H1 (cell line): ENCODE measurements at regions not wholly inside any gene's neighbourhood (a gene's known extent, or its start where the extent isn't known, plus 50 kb on each side); places are given as distances from the start of the nearest gene placed in this dataset.
A peak's percentile ranks its signal among the peaks of the same experiment; 100 is the strongest.

Source experiments
- CTCF ChIA-PET: fragments of 300-600 bp; sonication (Branson Sonifier 250); formaldehyde crosslinking; loops from one replicate; lab custom pipeline; 2021; ENCODE audit not compliant: partially characterized antibody; lab: Charles Lee
- POLR2A ChIA-PET: fragments of 300-600 bp; sonication (Branson Sonifier 250); formaldehyde crosslinking; loops from one replicate; lab custom pipeline; 2021; ENCODE audit warnings: inconsistent platforms; ENCODE audit not compliant: partially characterized antibody; lab: Charles Lee
- DNase-seq, 2 experiments: peaks; one replicate each; pipeline versions ENCODE4 v3.0.0 to v3.0.0-alpha.2; 2010 to 2022; ENCODE audit warnings: low spot score in 2 of 2, low read depth in 1 of 2, mixed read lengths in 1 of 2
- FAIRE-seq: peaks from 2 replicates; lab custom pipeline; 2011; peaks lifted over from hg19 to GRCh38; lab: Jason Lieb, UNC
- H2AFZ ChIP-seq: 2 replicates; pipeline ENCODE4 v1.8.1; 2012; ENCODE audit warnings: low read length, inconsistent platforms
- H2AK5ac ChIP-seq: 2 replicates; pipeline ENCODE4 v1.6.1; 2013; ENCODE audit warnings: low read depth, low read length
- H2BK120ac ChIP-seq: replicated peaks from 2 replicates; pipeline ENCODE3; 2013; ENCODE audit warnings: low read depth, low read length, inconsistent platforms
- H2BK12ac ChIP-seq: 2 replicates; pipeline ENCODE4 v1.6.1; 2013; ENCODE audit warnings: low read depth, low read length
- H2BK15ac ChIP-seq: 2 replicates; pipeline ENCODE4 v1.6.1; 2013; ENCODE audit warnings: low read length
- H2BK20ac ChIP-seq: 2 replicates; pipeline ENCODE4 v1.6.1; 2013; ENCODE audit warnings: low read length
- H2BK5ac ChIP-seq: 2 replicates; pipeline ENCODE4 v1.6.1; 2013; ENCODE audit warnings: low read depth, low read length
- H3K14ac ChIP-seq: 2 replicates; pipeline ENCODE4 v1.6.1; 2013; ENCODE audit warnings: inconsistent platforms; ENCODE audit not compliant: insufficient read length
- H3K18ac ChIP-seq: 2 replicates; pipeline ENCODE4 v1.6.1; 2013; ENCODE audit warnings: low read length; ENCODE audit errors: extremely low read depth
- H3K23ac ChIP-seq: 2 replicates; pipeline ENCODE4 v1.6.1; 2013; ENCODE audit warnings: inconsistent platforms; ENCODE audit not compliant: insufficient read length
- H3K23me2 ChIP-seq: 2 replicates; pipeline ENCODE4 v1.6.1; 2013; ENCODE audit warnings: low read depth, low read length
- H3K27ac ChIP-seq: 2 replicates; pipeline ENCODE4 v1.6.1; 2011; ENCODE audit warnings: low read depth, low read length, inconsistent platforms
- H3K27me3 ChIP-seq, 4 experiments: replicated peaks in 1 of 4; 1 replicate in 1 of 4; 2 replicates in 3 of 4; pipeline versions ENCODE4 v1.6.1 to v1.8.1; 2011 to 2013; ENCODE audit warnings: low read length in 3 of 4, mild to moderate bottlenecking in 3 of 4, inconsistent platforms in 2 of 4, mixed read lengths in 2 of 4, moderate library complexity in 1 of 4; ENCODE audit not compliant: control insufficient read depth in 3 of 4, insufficient read depth in 3 of 4; ENCODE audit errors: extremely low read depth in 1 of 4
- H3K36me3 ChIP-seq, 4 experiments: 2 replicates each; pipeline versions ENCODE4 v1.6.1 to v1.8.1; 2011 to 2013; ENCODE audit warnings: mild to moderate bottlenecking in 4 of 4, low read length in 3 of 4, moderate library complexity in 2 of 4, control low read depth in 1 of 4, inconsistent platforms in 1 of 4; ENCODE audit not compliant: insufficient read depth in 4 of 4, control insufficient read depth in 2 of 4
- H3K4ac ChIP-seq: replicated peaks from 2 replicates; pipeline ENCODE3; 2013; ENCODE audit warnings: low read length, low read depth, mixed read lengths, inconsistent platforms; ENCODE audit not compliant: insufficient read length
- H3K4me1 ChIP-seq, 4 experiments: replicated peaks in 1 of 4; 1 replicate in 1 of 4; 2 replicates in 3 of 4; pipeline versions ENCODE4 v1.6.1 to v1.8.1; 2011 to 2013; ENCODE audit warnings: low read length in 3 of 4, inconsistent platforms in 2 of 4, mixed read lengths in 1 of 4; ENCODE audit not compliant: insufficient read depth in 4 of 4, control insufficient read depth in 3 of 4
- H3K4me2 ChIP-seq, 2 experiments: 2 replicates each; pipeline versions ENCODE4 v1.6.1 to v1.8.1; 2011 to 2013; ENCODE audit warnings: low read depth in 2 of 2, low read length in 2 of 2, control low read depth in 1 of 2, inconsistent platforms in 1 of 2, mild to moderate bottlenecking in 1 of 2; ENCODE audit not compliant: insufficient read depth in 1 of 2
- H3K4me3 ChIP-seq, 4 experiments: fragments of 200-600, 300-600 bp in 1 of 4; sonication (generic), shearing (Covaris generic), sonication (Bioruptor Twin) in 1 of 4; 2 replicates each; pipeline versions ENCODE4 v1.5.1 to v1.8.1; 2011 to 2016; ENCODE audit warnings: low read length in 4 of 4, low read depth in 3 of 4, control low read depth in 2 of 4, inconsistent platforms in 2 of 4, mild to moderate bottlenecking in 2 of 4, mixed read lengths in 1 of 4, moderate library complexity in 1 of 4; ENCODE audit not compliant: insufficient read depth in 2 of 4; ENCODE audit errors: extremely low read depth in 1 of 4
- H3K56ac ChIP-seq: replicated peaks from 2 replicates; pipeline ENCODE3; 2013; ENCODE audit warnings: low read depth, mild to moderate bottlenecking, mixed read lengths, low read length, inconsistent platforms; ENCODE audit not compliant: insufficient read length
- H3K79me1 ChIP-seq: 2 replicates; pipeline ENCODE4 v1.6.1; 2013; ENCODE audit warnings: low read depth, low read length, control low read depth
- H3K79me2 ChIP-seq, 2 experiments: 2 replicates each; pipeline versions ENCODE4 v1.6.1 to v1.8.1; 2012 to 2013; ENCODE audit warnings: low read length in 2 of 2, mild to moderate bottlenecking in 2 of 2, inconsistent platforms in 1 of 2; ENCODE audit not compliant: insufficient read depth in 2 of 2, control insufficient read depth in 1 of 2
- H3K9ac ChIP-seq, 4 experiments: replicated peaks in 1 of 4; 1 replicate in 1 of 4; 2 replicates in 3 of 4; pipeline versions ENCODE4 v1.6.1 to v1.8.1; 2011 to 2013; ENCODE audit warnings: low read depth in 3 of 4, low read length in 3 of 4, control low read depth in 2 of 4, mild to moderate bottlenecking in 2 of 4, moderate library complexity in 2 of 4, inconsistent platforms in 1 of 4; ENCODE audit errors: extremely low read depth in 1 of 4
- H3K9me3 ChIP-seq, 2 experiments: 2 replicates each; pipeline versions ENCODE4 v1.6.1 to v1.8.1; 2012 to 2013; ENCODE audit warnings: mild to moderate bottlenecking in 2 of 2, moderate library complexity in 2 of 2, control low read depth in 1 of 2, inconsistent platforms in 1 of 2, low read depth in 1 of 2, low read length in 1 of 2, mixed read lengths in 1 of 2; ENCODE audit not compliant: insufficient read depth in 2 of 2
- H4K20me1 ChIP-seq, 2 experiments: replicated peaks in 1 of 2; 2 replicates each; pipeline versions ENCODE3 to v1.8.1; 2011 to 2013; ENCODE audit warnings: inconsistent platforms in 2 of 2, low read length in 2 of 2, mild to moderate bottlenecking in 1 of 2; ENCODE audit not compliant: insufficient read depth in 2 of 2, control insufficient read depth in 1 of 2
- H4K5ac ChIP-seq: 2 replicates; pipeline ENCODE4 v1.6.1; 2013; ENCODE audit warnings: low read length, low read depth, mixed read lengths, inconsistent platforms; ENCODE audit not compliant: insufficient read length
- H4K8ac ChIP-seq: 2 replicates; pipeline ENCODE4 v1.8.0; 2013; ENCODE audit warnings: mild to moderate bottlenecking, moderate library complexity, low read length, inconsistent platforms; ENCODE audit not compliant: insufficient read depth; ENCODE audit errors: extremely low read depth
- H4K91ac ChIP-seq: replicated peaks from 2 replicates; pipeline ENCODE3; 2013; ENCODE audit warnings: low read length, mixed read lengths, inconsistent platforms; ENCODE audit not compliant: insufficient read length
- KDM5A ChIP-seq: fragments of 200-600 bp; IDR thresholded peaks from 2 replicates; pipeline ENCODE4 v1.7.1; 2012; ENCODE audit warnings: mild to moderate bottlenecking, low read length, inconsistent platforms, mixed read lengths
- WGBS, 2 experiments: shearing (Covaris generic) in 1 of 2; methylation state at CpG; one replicate each; pipeline versions ENCODE4 v1.1.6 to v1.1.7; 2013 to 2015; ENCODE audit warnings: low lambda C conversion rate in 2 of 2, mixed read lengths in 2 of 2, inconsistent platforms in 1 of 2, low coverage in 1 of 2, missing lambda C conversion rate in 1 of 2; ENCODE audit not compliant: insufficient replicate concordance in 2 of 2, insufficient coverage in 1 of 2, insufficient read length in 1 of 2; ENCODE audit errors: extremely low coverage in 1 of 2, missing lambda C conversion rate in 1 of 2; 5-methylcytosine and 5-hydroxymethylcytosine counted together

GRCh38 chr1:228851193-228851592, 115.9 kb downstream of the RHOU start:
- Histone ChIP-seq H4K20me1 (no peaks in the 10 kb centered on the region), H3K79me1 (no peaks in the 10 kb centered on the region), H3K23ac (no peak overlapping the region), H2BK15ac (no peak overlapping the region), H3K9me3 (no peaks in the 10 kb centered on the region), H2AK5ac (no peak overlapping the region), H3K27ac (no peak overlapping the region), H3K79me2 (no peaks in the 10 kb centered on the region), H3K14ac (no peak overlapping the region), H3K9ac (no peak overlapping the region), H2AFZ (no peak overlapping the region), H4K91ac (no peak overlapping the region), H3K23me2 (peaks cover 2% of the 10 kb centered on the region; the same call in 1 of the 2 replicates), H3K27me3 (no peaks in the 10 kb centered on the region), H2BK12ac (no peak overlapping the region), H3K4ac (no peak overlapping the region), H2BK20ac (no peak overlapping the region), H3K18ac (no peak overlapping the region), H3K4me2 (no peak overlapping the region), H4K5ac (no peak overlapping the region), H3K4me3 (no peak overlapping the region), H3K56ac (no peak overlapping the region), H2BK5ac (no peak overlapping the region), H3K36me3 (peaks cover 0 to 3% (median 0%) of the 10 kb centered on the region in 4 experiments; a peak in 1 of 8 replicates), H3K4me1 (peaks cover 4 to 23% (median 18%) of the 10 kb centered on the region in 4 experiments), H2BK120ac (no peak overlapping the region), H4K8ac (no peak overlapping the region)
- no peak for TF ChIP-seq KDM5A
- WGBS, 2 experiments: 74% methylated on average over 5 of the region's 5 CpGs; no CpG with 5 or more reads in 1 of the 2 experiments
- ChIA-PET POLR2A (no interaction called here), CTCF (interaction anchor here (0.6 kb wide), 1 partner anchor 49 kb away, joined by 3 read pairs; no protein-coding TSS in a partner anchor)
- FAIRE-seq (no peak), DNase-seq (peak in 1 of 2 experiments; percentile 14)
